ENCODE measurements at regions not wholly inside any gene's neighbourhood (a gene's known extent, or its start where the extent isn't known, plus 50 kb on each side); places are given as distances from the start of the nearest gene placed in this dataset.
"Not testable (repeated sequence)": the region's sequence is repeated elsewhere in the genome, so short reads cannot be mapped to it uniquely, and the experiment has no call there.

GRCh38 chr4:64807821-64808220 is 398.6 kb upstream of the TECRL start:
- no peak for FAIRE-seq

- no peak for FAIRE-seq
Measured at GRCh38 chr4:64799751-64800150, 390.5 kb upstream of the TECRL start.

GRCh38 chr4:64798828-64799227 is 389.6 kb upstream of the TECRL start:
- not testable (repeated sequence) for FAIRE-seq

- FAIRE-seq, result no peak
Measured at GRCh38 chr4:64796581-64796980, 387.3 kb upstream of the TECRL start.

- no peak for FAIRE-seq
Measured at GRCh38 chr4:64784125-64784524, 374.9 kb upstream of the TECRL start.

GRCh38 chr4:64781737-64782326 is 372.6 kb upstream of the TECRL start:
- peak; percentile 28 for FAIRE-seq

GRCh38 chr4:64780664-64781063 is 371.4 kb upstream of the TECRL start:
- no peak for FAIRE-seq

- FAIRE-seq, result no peak
Measured at GRCh38 chr4:64777286-64777685, 368.0 kb upstream of the TECRL start.

- FAIRE-seq, result no peak
Measured at GRCh38 chr4:64776820-64777219, 367.6 kb upstream of the TECRL start.

- FAIRE-seq, result no peak
Measured at GRCh38 chr4:64774626-64775025, 365.4 kb upstream of the TECRL start.

- no peak for FAIRE-seq
Measured at GRCh38 chr4:64771149-64771548, 361.9 kb upstream of the TECRL start.

- FAIRE-seq, result no peak
Measured at GRCh38 chr4:64767547-64767946, 358.3 kb upstream of the TECRL start.

- no peak for FAIRE-seq
Measured at GRCh38 chr4:64766565-64766964, 357.3 kb upstream of the TECRL start.

GRCh38 chr4:64756016-64756415 is 346.8 kb upstream of the TECRL start:
- FAIRE-seq, result no peak

GRCh38 chr4:64747919-64748715 is 338.9 kb upstream of the TECRL start:
- no peak for FAIRE-seq

GRCh38 chr4:64738240-64738639 is 329.0 kb upstream of the TECRL start:
- no peak for FAIRE-seq

- not testable (repeated sequence) for FAIRE-seq
Measured at GRCh38 chr4:64737854-64738138, 328.5 kb upstream of the TECRL start.

- FAIRE-seq, result no peak
Measured at GRCh38 chr4:64737026-64737853, 328.0 kb upstream of the TECRL start.

- FAIRE-seq, result no peak
Measured at GRCh38 chr4:64729561-64729960, 320.3 kb upstream of the TECRL start.

- FAIRE-seq, result no peak
Measured at GRCh38 chr4:64727960-64728359, 318.7 kb upstream of the TECRL start.

GRCh38 chr4:64727391-64727790 is 318.1 kb upstream of the TECRL start:
- not testable (repeated sequence) for FAIRE-seq

GRCh38 chr4:64724689-64725088 is 315.4 kb upstream of the TECRL start:
- FAIRE-seq, result no peak

- no peak for FAIRE-seq
Measured at GRCh38 chr4:64721106-64721505, 311.9 kb upstream of the TECRL start.

- no peak for FAIRE-seq
Measured at GRCh38 chr4:64718091-64718490, 308.8 kb upstream of the TECRL start.

Data from TTC549 (cell line).